ENCODE measurements at regions not wholly inside any gene's neighbourhood (a gene's known extent, or its start where the extent isn't known, plus 50 kb on each side); places are given as distances from the start of the nearest gene placed in this dataset.

DNA sequence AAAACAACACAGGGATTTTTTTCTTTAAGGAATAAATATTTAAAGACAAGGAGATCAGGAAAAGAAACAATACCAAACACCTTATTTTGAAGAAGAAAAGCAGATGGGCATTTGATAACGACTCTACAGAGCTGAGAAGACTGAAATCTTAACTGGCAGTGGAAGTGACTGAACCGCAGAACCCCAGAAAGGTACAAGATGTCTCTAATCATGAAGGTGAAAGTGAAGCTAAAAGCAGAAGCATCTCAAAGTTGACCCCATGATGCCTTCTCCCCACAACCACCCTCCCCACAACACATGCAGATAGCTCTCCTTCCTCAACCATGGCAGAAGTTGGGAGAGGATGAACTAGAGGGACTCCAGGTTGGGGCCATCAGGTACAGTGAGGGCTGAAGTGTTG lies 129.6 kb downstream of the ZNF648 start:
- POLR2A ChIA-PET: no interaction called here
- DNase-seq: no peak
- Histone ChIP-seq H3F3A (replicated peaks; ENCODE audit: insufficient read depth) (no peaks in the 10 kb centered on the region), H3K9me3 (no peaks in the 10 kb centered on the region), H3K27ac (ENCODE audit: low read depth in 2 of 2, low read length in 1 of 2) (no peak overlapping the region), H3K79me2 (ENCODE audit: insufficient read depth) (no peaks in the 10 kb centered on the region), H3K9me2 (no peaks in the 10 kb centered on the region), H3K36me3 (replicated peaks in 1 of 2; ENCODE audit: control insufficient read depth in 1 of 2, insufficient read depth in 2 of 2, low read length in 1 of 2) (no peaks in the 10 kb centered on the region), H3K4me1 (ENCODE audit: control insufficient read depth in 1 of 2, insufficient read depth in 2 of 2, low read depth in 1 of 2, low read length in 1 of 2) (no peaks in the 10 kb centered on the region), H3K9ac (no peak overlapping the region), H2AFZ (ENCODE audit: low read depth) (no peak overlapping the region), H4K20me1 (ENCODE audit: insufficient read depth) (no peaks in the 10 kb centered on the region), H3K4me2 (no peak overlapping the region), H3K27me3 (ENCODE audit: insufficient read depth) (no peaks in the 10 kb centered on the region), H3K4me3 (ENCODE audit: low read depth in 2 of 2, low read length in 1 of 2) (no peak overlapping the region)
- no peak for TF ChIP-seq RXRA (IDR thresholded peaks at IDR 0.05; ENCODE audit: borderline replicate concordance, low read depth)
- no peak for TF ChIP-seq MEF2A (IDR thresholded peaks at IDR 0.05; ENCODE audit: borderline replicate concordance, low read depth)
- TF ChIP-seq FOXM1 (IDR thresholded peaks at IDR 0.05; ENCODE audit: low read depth): no peak
- TF ChIP-seq ELF1 (IDR thresholded peaks at IDR 0.05): no peak
- no peak for TF ChIP-seq NFIC (IDR thresholded peaks at IDR 0.05; ENCODE audit: borderline replicate concordance)
- no peak for TF ChIP-seq JUND (IDR thresholded peaks at IDR 0.05)
- no peak for TF ChIP-seq MXI1 (IDR thresholded peaks at IDR 0.05; ENCODE audit: low read depth, low read length)
- TF ChIP-seq RAD21 (IDR thresholded peaks at IDR 0.05; ENCODE audit: low read length): no peak
- no peak for TF ChIP-seq GABPA (IDR thresholded peaks at IDR 0.05; ENCODE audit: low read depth)
- TF ChIP-seq, protein P1, sequence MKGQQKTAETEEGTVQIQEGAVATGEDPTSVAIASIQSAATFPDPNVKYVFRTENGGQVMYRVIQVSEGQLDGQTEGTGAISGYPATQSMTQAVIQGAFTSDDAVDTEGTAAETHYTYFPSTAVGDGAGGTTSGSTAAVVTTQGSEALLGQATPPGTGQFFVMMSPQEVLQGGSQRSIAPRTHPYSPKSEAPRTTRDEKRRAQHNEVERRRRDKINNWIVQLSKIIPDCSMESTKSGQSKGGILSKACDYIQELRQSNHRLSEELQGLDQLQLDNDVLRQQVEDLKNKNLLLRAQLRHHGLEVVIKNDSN (IDR thresholded peaks at IDR 0.05; ENCODE audit: borderline replicate concordance, low read depth): no peak
- TF ChIP-seq, protein P2, sequence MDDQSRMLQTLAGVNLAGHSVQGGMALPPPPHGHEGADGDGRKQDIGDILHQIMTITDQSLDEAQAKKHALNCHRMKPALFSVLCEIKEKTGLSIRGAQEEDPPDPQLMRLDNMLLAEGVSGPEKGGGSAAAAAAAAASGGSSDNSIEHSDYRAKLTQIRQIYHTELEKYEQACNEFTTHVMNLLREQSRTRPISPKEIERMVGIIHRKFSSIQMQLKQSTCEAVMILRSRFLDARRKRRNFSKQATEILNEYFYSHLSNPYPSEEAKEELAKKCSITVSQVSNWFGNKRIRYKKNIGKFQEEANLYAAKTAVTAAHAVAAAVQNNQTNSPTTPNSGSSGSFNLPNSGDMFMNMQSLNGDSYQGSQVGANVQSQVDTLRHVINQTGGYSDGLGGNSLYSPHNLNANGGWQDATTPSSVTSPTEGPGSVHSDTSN (IDR thresholded peaks at IDR 0.05): no peak
- TF ChIP-seq TCF12 (IDR thresholded peaks at IDR 0.05): no peak
- no peak for TF ChIP-seq CTCF (IDR thresholded peaks at IDR 0.05)
- 15% methylated on average over 2 of the region's 2 CpGs for WGBS (ENCODE audit: low lambda C conversion rate)
- CTCF ChIA-PET: no interaction called here

- H3K27me3 ChIP-seq (ENCODE audit: insufficient read depth): no peaks in the 10 kb centered on the region
- no peak for DNase-seq
- TF ChIP-seq YY1 (IDR thresholded peaks at IDR 0.05; ENCODE audit: low read depth) (no peak), CTCF (IDR thresholded peaks at IDR 0.05) (no peak), TCF12 (IDR thresholded peaks at IDR 0.05) (no peak), FOXJ3 (CRISPR knock-in tag; IDR thresholded peaks at IDR 0.05) (no peak), JUND (IDR thresholded peaks at IDR 0.05) (no peak), RXRA (IDR thresholded peaks at IDR 0.05; ENCODE audit: borderline replicate concordance, low read depth) (no peak)
- TF ChIP-seq, protein P3, sequence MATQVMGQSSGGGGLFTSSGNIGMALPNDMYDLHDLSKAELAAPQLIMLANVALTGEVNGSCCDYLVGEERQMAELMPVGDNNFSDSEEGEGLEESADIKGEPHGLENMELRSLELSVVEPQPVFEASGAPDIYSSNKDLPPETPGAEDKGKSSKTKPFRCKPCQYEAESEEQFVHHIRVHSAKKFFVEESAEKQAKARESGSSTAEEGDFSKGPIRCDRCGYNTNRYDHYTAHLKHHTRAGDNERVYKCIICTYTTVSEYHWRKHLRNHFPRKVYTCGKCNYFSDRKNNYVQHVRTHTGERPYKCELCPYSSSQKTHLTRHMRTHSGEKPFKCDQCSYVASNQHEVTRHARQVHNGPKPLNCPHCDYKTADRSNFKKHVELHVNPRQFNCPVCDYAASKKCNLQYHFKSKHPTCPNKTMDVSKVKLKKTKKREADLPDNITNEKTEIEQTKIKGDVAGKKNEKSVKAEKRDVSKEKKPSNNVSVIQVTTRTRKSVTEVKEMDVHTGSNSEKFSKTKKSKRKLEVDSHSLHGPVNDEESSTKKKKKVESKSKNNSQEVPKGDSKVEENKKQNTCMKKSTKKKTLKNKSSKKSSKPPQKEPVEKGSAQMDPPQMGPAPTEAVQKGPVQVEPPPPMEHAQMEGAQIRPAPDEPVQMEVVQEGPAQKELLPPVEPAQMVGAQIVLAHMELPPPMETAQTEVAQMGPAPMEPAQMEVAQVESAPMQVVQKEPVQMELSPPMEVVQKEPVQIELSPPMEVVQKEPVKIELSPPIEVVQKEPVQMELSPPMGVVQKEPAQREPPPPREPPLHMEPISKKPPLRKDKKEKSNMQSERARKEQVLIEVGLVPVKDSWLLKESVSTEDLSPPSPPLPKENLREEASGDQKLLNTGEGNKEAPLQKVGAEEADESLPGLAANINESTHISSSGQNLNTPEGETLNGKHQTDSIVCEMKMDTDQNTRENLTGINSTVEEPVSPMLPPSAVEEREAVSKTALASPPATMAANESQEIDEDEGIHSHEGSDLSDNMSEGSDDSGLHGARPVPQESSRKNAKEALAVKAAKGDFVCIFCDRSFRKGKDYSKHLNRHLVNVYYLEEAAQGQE (IDR thresholded peaks at IDR 0.05; ENCODE audit: low read depth, low read length): no peak
- H3K9me2 ChIP-seq: no peaks in the 10 kb centered on the region
- CTCF ChIA-PET: no interaction called here
- no peak overlapping the region for H3K9ac ChIP-seq
- no peaks in the 10 kb centered on the region for H3K4me1 ChIP-seq (ENCODE audit: control insufficient read depth in 1 of 2, insufficient read depth in 2 of 2, low read depth in 1 of 2, low read length in 1 of 2)
- no peaks in the 10 kb centered on the region for H4K20me1 ChIP-seq (ENCODE audit: insufficient read depth)
- H3K79me2 ChIP-seq (ENCODE audit: insufficient read depth): no peaks in the 10 kb centered on the region
- no peak overlapping the region for H3K4me3 ChIP-seq (ENCODE audit: low read depth in 2 of 2, low read length in 1 of 2)
- H3F3A ChIP-seq (replicated peaks; ENCODE audit: insufficient read depth): no peaks in the 10 kb centered on the region
- no peaks in the 10 kb centered on the region for H3K9me3 ChIP-seq
- POLR2A ChIA-PET: no interaction called here
- no peak overlapping the region for H2AFZ ChIP-seq (ENCODE audit: low read depth)
- no peak overlapping the region for H3K27ac ChIP-seq (ENCODE audit: low read depth in 2 of 2, low read length in 1 of 2)
- no peaks in the 10 kb centered on the region for H3K36me3 ChIP-seq (replicated peaks in 1 of 2; ENCODE audit: control insufficient read depth in 1 of 2, insufficient read depth in 2 of 2, low read length in 1 of 2)
- H3K4me2 ChIP-seq: no peak overlapping the region
- WGBS (ENCODE audit: low lambda C conversion rate): 5% methylated on average over 2 of the region's 2 CpGs
Measured at GRCh38 chr1:181930187-181930586, 131.3 kb downstream of the ZNF648 start.

Data from SK-N-SH (cell line).